Glutamatergic neuron (in vitro differentiated cells): ENCODE measurements at regions not wholly inside any gene's neighbourhood (a gene's known extent, or its start where the extent isn't known, plus 50 kb on each side); places are given as distances from the start of the nearest gene placed in this dataset.

ENCODE experiments used
- DNase-seq: peaks from one replicate; pipeline ENCODE4 v3.0.0; 2022
- H3K27ac Mint-ChIP-seq: one replicate; pipeline ENCODE4 v1.8.0; 2020; ENCODE audit warnings: mild to moderate bottlenecking, mixed read lengths, inconsistent platforms; ENCODE audit not compliant: unreplicated experiment
- H3K27me3 Mint-ChIP-seq: one replicate; pipeline ENCODE4 v1.8.0; 2020; ENCODE audit warnings: mild to moderate bottlenecking, moderate library complexity, mixed read lengths, inconsistent platforms; ENCODE audit not compliant: unreplicated experiment
- H3K36me3 Mint-ChIP-seq: one replicate; pipeline ENCODE4 v1.8.0; 2020; ENCODE audit warnings: mild to moderate bottlenecking, mixed read lengths, inconsistent platforms; ENCODE audit not compliant: unreplicated experiment
- H3K4me1 Mint-ChIP-seq: one replicate; pipeline ENCODE4 v1.8.0; 2020; ENCODE audit warnings: mild to moderate bottlenecking, low read depth, mixed read lengths, inconsistent platforms; ENCODE audit not compliant: unreplicated experiment
- H3K4me3 Mint-ChIP-seq: one replicate; pipeline ENCODE4 v1.8.0; 2020; ENCODE audit warnings: mild to moderate bottlenecking, mixed read lengths, inconsistent platforms; ENCODE audit not compliant: unreplicated experiment
- H3K9me3 Mint-ChIP-seq: one replicate; pipeline ENCODE4 v1.8.0; 2020; ENCODE audit warnings: mild to moderate bottlenecking, moderate library complexity, mixed read lengths, inconsistent platforms; ENCODE audit not compliant: unreplicated experiment
- TF ChIP-seq, protein P1 (sequence below): fragments of 200-600 bp; sonication (generic); IDR thresholded peaks from one replicate; pipeline ENCODE4 v1.5.0; 2021; ENCODE audit not compliant: partially characterized antibody, unreplicated experiment

DNA sequence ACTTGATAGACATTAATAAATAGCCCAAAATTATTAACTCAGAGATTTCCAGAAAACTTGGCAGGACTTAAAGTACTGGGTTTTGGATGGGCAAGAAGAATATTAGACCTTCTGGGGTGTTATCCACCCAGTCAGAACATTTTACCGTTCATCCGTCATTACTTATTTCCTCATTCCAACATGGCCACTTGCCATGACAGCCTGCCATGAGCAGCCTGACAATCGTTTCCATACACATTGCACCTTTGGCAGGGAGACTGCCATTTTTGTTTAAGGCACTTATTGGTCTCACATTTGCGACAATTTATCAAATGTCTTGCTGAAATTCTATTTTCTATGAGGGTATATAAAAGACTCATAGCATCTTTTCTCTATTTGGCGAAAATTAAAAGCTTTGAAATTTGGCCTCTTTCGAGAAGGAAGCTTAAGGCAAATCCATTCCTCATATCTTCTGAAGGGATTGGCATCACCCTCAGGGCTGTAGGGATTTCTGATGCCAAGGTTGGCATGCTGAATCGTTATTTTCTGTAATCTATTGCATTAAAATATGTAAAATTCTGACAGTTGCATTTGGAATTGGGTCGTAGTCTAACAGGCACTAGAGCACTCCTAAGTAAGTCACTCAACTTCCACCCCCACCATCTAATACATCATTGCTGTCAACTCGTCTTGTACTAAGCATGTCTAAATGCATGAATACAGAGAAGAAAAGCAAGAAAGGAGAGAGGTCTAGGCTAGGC lies 406.3 kb upstream of the PIK3C3 start:
- H3K36me3 Mint-ChIP-seq: no peaks in the 10 kb centered on the region
- no peak overlapping the region for H3K27ac Mint-ChIP-seq
- DNase-seq: no peak

DNA sequence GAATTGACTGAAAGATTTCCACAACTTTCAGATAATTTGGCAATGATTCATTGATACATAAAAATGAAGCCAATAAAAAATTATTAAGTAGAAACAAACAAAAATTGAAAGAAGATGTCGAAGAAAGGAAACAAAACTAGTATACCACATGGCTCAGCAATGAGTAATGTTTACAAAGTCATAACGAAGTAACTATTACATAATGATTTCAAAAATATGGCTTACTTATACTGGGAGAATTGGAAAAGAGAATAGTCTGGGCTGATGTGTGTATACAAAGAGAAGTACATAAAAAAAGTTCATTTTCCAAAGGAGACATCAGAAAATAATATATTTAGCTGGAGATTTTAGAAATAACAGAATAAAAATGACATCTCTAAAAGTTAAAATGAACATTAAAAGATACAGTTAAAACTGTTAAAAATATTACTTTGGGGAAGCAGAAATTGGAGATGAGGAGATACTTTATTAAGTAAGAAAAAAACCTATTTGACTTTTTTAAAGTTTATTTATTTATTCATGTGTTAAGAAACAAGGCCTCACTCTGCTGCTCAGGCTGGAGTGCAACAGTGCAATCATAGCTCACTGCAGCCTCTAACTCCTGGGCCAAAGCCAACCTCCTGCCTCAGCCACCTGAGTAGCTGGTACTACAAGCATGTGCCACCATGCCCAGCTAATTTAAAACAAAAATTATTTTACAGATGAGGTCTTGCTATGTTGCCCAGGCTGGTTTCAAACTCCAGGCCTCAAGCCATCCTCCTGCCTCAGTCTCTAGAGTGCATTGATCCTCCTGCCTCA lies 409.7 kb upstream of the PIK3C3 start:
- no peak overlapping the region for H3K4me3 Mint-ChIP-seq
- no peaks in the 10 kb centered on the region for H3K36me3 Mint-ChIP-seq
- DNase-seq: no peak
- no peaks in the 10 kb centered on the region for H3K9me3 Mint-ChIP-seq
- TF ChIP-seq, protein P1, sequence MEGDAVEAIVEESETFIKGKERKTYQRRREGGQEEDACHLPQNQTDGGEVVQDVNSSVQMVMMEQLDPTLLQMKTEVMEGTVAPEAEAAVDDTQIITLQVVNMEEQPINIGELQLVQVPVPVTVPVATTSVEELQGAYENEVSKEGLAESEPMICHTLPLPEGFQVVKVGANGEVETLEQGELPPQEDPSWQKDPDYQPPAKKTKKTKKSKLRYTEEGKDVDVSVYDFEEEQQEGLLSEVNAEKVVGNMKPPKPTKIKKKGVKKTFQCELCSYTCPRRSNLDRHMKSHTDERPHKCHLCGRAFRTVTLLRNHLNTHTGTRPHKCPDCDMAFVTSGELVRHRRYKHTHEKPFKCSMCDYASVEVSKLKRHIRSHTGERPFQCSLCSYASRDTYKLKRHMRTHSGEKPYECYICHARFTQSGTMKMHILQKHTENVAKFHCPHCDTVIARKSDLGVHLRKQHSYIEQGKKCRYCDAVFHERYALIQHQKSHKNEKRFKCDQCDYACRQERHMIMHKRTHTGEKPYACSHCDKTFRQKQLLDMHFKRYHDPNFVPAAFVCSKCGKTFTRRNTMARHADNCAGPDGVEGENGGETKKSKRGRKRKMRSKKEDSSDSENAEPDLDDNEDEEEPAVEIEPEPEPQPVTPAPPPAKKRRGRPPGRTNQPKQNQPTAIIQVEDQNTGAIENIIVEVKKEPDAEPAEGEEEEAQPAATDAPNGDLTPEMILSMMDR: no peak
- H3K4me1 Mint-ChIP-seq: peaks cover 3% of the 10 kb centered on the region
- H3K27me3 Mint-ChIP-seq: no peaks in the 10 kb centered on the region
- H3K27ac Mint-ChIP-seq: no peak overlapping the region

More for the DNA sequence above, 406.3 kb upstream of the PIK3C3 start:
- TF ChIP-seq, protein P1: no peak
- H3K4me3 Mint-ChIP-seq: no peak overlapping the region
- peaks cover 3% of the 10 kb centered on the region for H3K4me1 Mint-ChIP-seq
- no peaks in the 10 kb centered on the region for H3K27me3 Mint-ChIP-seq
- H3K9me3 Mint-ChIP-seq: no peaks in the 10 kb centered on the region

GRCh38 chr18:41543815-41544214 lies 411.2 kb upstream of the PIK3C3 start:
- Mint-ChIP-seq H3K4me3 (no peak overlapping the region), H3K27ac (no peak overlapping the region), H3K36me3 (no peaks in the 10 kb centered on the region), H3K4me1 (peaks cover 3% of the 10 kb centered on the region), H3K27me3 (peaks cover 2% of the 10 kb centered on the region), H3K9me3 (no peaks in the 10 kb centered on the region)
- TF ChIP-seq, protein P1: no peak
- DNase-seq: no peak

GRCh38 chr18:41540237-41540871 lies 414.7 kb upstream of the PIK3C3 start:
- H3K9me3 Mint-ChIP-seq: no peaks in the 10 kb centered on the region
- no peak overlapping the region for H3K27ac Mint-ChIP-seq
- TF ChIP-seq, protein P1: no peak
- no peaks in the 10 kb centered on the region for H3K36me3 Mint-ChIP-seq
- H3K4me3 Mint-ChIP-seq: no peak overlapping the region
- no peak for DNase-seq
- peaks cover 2% of the 10 kb centered on the region for H3K27me3 Mint-ChIP-seq
- H3K4me1 Mint-ChIP-seq: no peaks in the 10 kb centered on the region
